Brain pericyte (primary cell): ENCODE measurements at regions not wholly inside any gene's neighbourhood (a gene's known extent, or its start where the extent isn't known, plus 50 kb on each side); places are given as distances from the start of the nearest gene placed in this dataset.

Experiments used
- DNase-seq: peaks from one replicate; pipeline ENCODE4 v3.0.0-alpha.2; 2012; ENCODE audit warnings: low read depth, low spot score

- DNase-seq: no peak
Observed at GRCh38 chr4:35639929-35640328, 604.4 kb downstream of the ARAP2 start.

GRCh38 chr4:35643661-35644060 lies 600.7 kb downstream of the ARAP2 start:
- DNase-seq: no peak

- DNase-seq: no peak
Observed at GRCh38 chr4:35644591-35644990, 599.7 kb downstream of the ARAP2 start.

GRCh38 chr4:35649011-35649410 lies 595.3 kb downstream of the ARAP2 start:
- no peak for DNase-seq

- DNase-seq: no peak
Observed at GRCh38 chr4:35649778-35650177, 594.5 kb downstream of the ARAP2 start.

GRCh38 chr4:35652197-35652596 lies 592.1 kb downstream of the ARAP2 start:
- DNase-seq: no peak

- DNase-seq: no peak
Observed at GRCh38 chr4:35653451-35653850, 590.9 kb downstream of the ARAP2 start.

- DNase-seq: no peak
Observed at GRCh38 chr4:35673137-35673536, 571.2 kb downstream of the ARAP2 start.

- no peak for DNase-seq
Observed at GRCh38 chr4:35684755-35685154, 559.6 kb downstream of the ARAP2 start.

- DNase-seq: no peak
Observed at GRCh38 chr4:35689870-35690269, 554.4 kb downstream of the ARAP2 start.

- DNase-seq: no peak
Observed at GRCh38 chr4:35690271-35690670, 554.0 kb downstream of the ARAP2 start.

- no peak for DNase-seq
Observed at GRCh38 chr4:35695003-35695402, 549.3 kb downstream of the ARAP2 start.

GRCh38 chr4:35695421-35695820 lies 548.9 kb downstream of the ARAP2 start:
- DNase-seq: no peak

- no peak for DNase-seq
Observed at GRCh38 chr4:35697210-35697736, 547.0 kb downstream of the ARAP2 start.

- no peak for DNase-seq
Observed at GRCh38 chr4:35700663-35701062, 543.7 kb downstream of the ARAP2 start.

- DNase-seq: no peak
Observed at GRCh38 chr4:35709080-35709479, 535.2 kb downstream of the ARAP2 start.

- DNase-seq: no peak
Observed at GRCh38 chr4:35710343-35710742, 534.0 kb downstream of the ARAP2 start.

- DNase-seq: no peak
Observed at GRCh38 chr4:35711127-35711526, 533.2 kb downstream of the ARAP2 start.

GRCh38 chr4:35723973-35724372 lies 520.3 kb downstream of the ARAP2 start:
- DNase-seq: no peak

GRCh38 chr4:35725131-35725530 lies 519.2 kb downstream of the ARAP2 start:
- DNase-seq: no peak

GRCh38 chr4:35730414-35730813 lies 513.9 kb downstream of the ARAP2 start:
- no peak for DNase-seq

- DNase-seq: no peak
Observed at GRCh38 chr4:35734381-35735098, 509.8 kb downstream of the ARAP2 start.

GRCh38 chr4:35739308-35739707 lies 505.0 kb downstream of the ARAP2 start:
- no peak for DNase-seq

GRCh38 chr4:35754047-35754446 lies 490.3 kb downstream of the ARAP2 start:
- DNase-seq: no peak
